Calu3 (cell line): ENCODE measurements at regions not wholly inside any gene's neighbourhood (a gene's known extent, or its start where the extent isn't known, plus 50 kb on each side); places are given as distances from the start of the nearest gene placed in this dataset.

Experiments
- BruUV-seq: library from RNA; stranded (reverse); fragments of 400-500 nt; replicated peaks from 2 replicates; lab custom pipeline; 2021; lab: Mats Ljungman, UMichigan
- CTCF ChIA-PET: fragments of 300-600 bp; sonication (Branson Sonifier 250); formaldehyde crosslinking; loops from one replicate; lab custom pipeline; 2022; ENCODE audit warnings: antibody characterized with exemption; lab: Charles Lee
- DNase-seq: peaks from one replicate; pipeline ENCODE4 v3.0.0; 2022
- H3K27ac Mint-ChIP-seq: one replicate; pipeline ENCODE4 v1.8.0; 2022; ENCODE audit warnings: mixed read lengths; ENCODE audit not compliant: unreplicated experiment
- H3K27me3 Mint-ChIP-seq: one replicate; pipeline ENCODE4 v1.8.0; 2022; ENCODE audit warnings: mixed read lengths; ENCODE audit not compliant: unreplicated experiment
- H3K36me3 Mint-ChIP-seq: one replicate; pipeline ENCODE4 v1.8.0; 2022; ENCODE audit warnings: mild to moderate bottlenecking, moderate library complexity, mixed read lengths; ENCODE audit not compliant: insufficient read depth, unreplicated experiment
- H3K4me1 Mint-ChIP-seq: one replicate; pipeline ENCODE4 v1.8.0; 2022; ENCODE audit warnings: mild to moderate bottlenecking, low read depth, mixed read lengths; ENCODE audit not compliant: unreplicated experiment
- H3K4me3 Mint-ChIP-seq: one replicate; pipeline ENCODE4 v1.8.0; 2022; ENCODE audit warnings: mild to moderate bottlenecking, low read depth, moderate library complexity, mixed read lengths; ENCODE audit not compliant: unreplicated experiment
- H3K9me3 Mint-ChIP-seq: one replicate; pipeline ENCODE4 v1.8.0; 2022; ENCODE audit warnings: low read depth, mixed read lengths; ENCODE audit not compliant: unreplicated experiment
- intact Hi-C: fragments of 100-400 bp; cut with micrococcal nuclease; formaldehyde crosslinking; loops from one replicate; pipeline ENCODE4 v1.10.0; 2022; ENCODE audit not compliant: unreplicated experiment
- TF ChIP-seq, protein P1 (sequence below): fragments of 200-600 bp; IDR thresholded peaks from one replicate; pipeline ENCODE4 v1.8.0; 2022; ENCODE audit warnings: antibody characterized with exemption; ENCODE audit not compliant: unreplicated experiment

DNA sequence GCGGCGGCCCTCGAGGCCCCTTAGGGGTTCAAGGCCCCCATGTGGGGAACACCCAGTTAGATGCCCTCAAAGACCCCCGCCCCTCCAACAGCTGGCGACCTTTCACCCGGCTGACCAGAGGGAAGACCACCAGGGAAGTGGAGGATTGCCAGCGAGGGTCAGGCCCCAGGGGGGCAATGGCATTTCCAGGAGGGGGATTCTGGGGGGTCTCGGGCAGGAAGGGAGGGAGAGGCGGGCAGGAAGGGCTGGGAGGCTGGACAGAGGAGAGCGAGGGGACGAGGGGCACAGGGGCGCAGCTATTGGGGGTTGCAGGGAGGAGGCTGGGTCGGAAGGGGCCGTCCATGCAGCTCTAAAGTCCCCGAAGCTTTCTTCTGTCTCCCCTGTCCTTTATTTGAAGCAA lies 139.5 kb downstream of the C16orf95 start:
- Mint-ChIP-seq H3K27ac (no peak overlapping the region), H3K36me3 (no peaks in the 10 kb centered on the region), H3K4me3 (no peak overlapping the region), H3K4me1 (peaks cover 11% of the 10 kb centered on the region), H3K9me3 (no peaks in the 10 kb centered on the region), H3K27me3 (peaks cover 76% of the 10 kb centered on the region)
- no peak for DNase-seq
- intact Hi-C loops: no loop called here
- TF ChIP-seq, protein P1, sequence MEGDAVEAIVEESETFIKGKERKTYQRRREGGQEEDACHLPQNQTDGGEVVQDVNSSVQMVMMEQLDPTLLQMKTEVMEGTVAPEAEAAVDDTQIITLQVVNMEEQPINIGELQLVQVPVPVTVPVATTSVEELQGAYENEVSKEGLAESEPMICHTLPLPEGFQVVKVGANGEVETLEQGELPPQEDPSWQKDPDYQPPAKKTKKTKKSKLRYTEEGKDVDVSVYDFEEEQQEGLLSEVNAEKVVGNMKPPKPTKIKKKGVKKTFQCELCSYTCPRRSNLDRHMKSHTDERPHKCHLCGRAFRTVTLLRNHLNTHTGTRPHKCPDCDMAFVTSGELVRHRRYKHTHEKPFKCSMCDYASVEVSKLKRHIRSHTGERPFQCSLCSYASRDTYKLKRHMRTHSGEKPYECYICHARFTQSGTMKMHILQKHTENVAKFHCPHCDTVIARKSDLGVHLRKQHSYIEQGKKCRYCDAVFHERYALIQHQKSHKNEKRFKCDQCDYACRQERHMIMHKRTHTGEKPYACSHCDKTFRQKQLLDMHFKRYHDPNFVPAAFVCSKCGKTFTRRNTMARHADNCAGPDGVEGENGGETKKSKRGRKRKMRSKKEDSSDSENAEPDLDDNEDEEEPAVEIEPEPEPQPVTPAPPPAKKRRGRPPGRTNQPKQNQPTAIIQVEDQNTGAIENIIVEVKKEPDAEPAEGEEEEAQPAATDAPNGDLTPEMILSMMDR: no peak
- no TSS peak for BruUV-seq
- CTCF ChIA-PET: no interaction called here

GRCh38 chr16:87178177-87178863 lies 138.9 kb downstream of the C16orf95 start:
- CTCF ChIA-PET: no interaction called here
- Mint-ChIP-seq H3K27ac (no peak overlapping the region), H3K4me3 (no peak overlapping the region), H3K27me3 (peaks cover 82% of the 10 kb centered on the region), H3K9me3 (no peaks in the 10 kb centered on the region), H3K36me3 (no peaks in the 10 kb centered on the region), H3K4me1 (peaks cover 11% of the 10 kb centered on the region)
- intact Hi-C loops: no loop called here
- DNase-seq: no peak
- BruUV-seq: no TSS peak
- TF ChIP-seq, protein P1: no peak

DNA sequence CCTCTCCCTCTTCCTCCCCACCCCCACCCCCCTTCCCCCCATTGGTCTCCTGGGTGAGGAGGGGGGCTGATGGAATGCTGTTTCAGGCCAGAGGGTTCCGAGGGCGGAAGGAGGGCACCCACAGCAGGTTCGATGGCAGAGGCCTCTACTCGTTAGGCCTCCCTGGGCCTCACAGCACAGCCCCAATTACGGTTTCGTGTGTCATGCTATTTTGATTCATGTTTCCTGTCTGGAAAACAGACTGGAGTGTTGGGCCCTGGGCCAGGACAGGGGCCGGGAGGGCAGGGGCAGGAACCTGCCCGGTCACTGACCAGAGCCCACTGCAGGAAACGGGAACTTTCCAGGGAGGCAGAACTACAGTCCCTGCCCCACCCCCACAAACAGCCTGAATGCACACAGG lies 138.2 kb downstream of the C16orf95 start:
- no TSS peak for BruUV-seq
- Mint-ChIP-seq H3K27me3 (peaks cover 82% of the 10 kb centered on the region), H3K4me3 (no peak overlapping the region), H3K27ac (no peak overlapping the region), H3K9me3 (no peaks in the 10 kb centered on the region), H3K4me1 (peaks cover 11% of the 10 kb centered on the region), H3K36me3 (no peaks in the 10 kb centered on the region)
- intact Hi-C loops: no loop called here
- CTCF ChIA-PET: no interaction called here
- peak; percentile 29 for DNase-seq
- TF ChIP-seq, protein P1: no peak

DNA sequence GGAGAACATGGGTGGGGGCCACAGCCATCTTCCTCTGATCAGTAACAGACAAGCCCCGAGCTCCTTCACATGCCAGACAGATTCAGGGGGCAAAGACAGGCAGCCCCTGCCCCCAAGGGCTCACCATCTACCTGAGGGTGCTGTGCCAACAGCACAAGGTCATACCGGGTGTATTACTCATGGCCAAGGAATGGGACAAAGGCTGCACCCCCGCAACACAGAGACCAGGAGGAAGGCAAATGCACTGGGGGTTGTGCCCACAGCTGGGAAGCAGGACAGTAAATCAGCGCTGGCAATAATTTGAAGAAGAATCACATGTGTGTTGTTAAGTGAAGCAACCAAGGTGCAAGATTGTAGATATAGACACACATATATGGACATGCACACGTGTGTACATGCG lies 137.1 kb downstream of the C16orf95 start:
- BruUV-seq: no TSS peak
- no peak for DNase-seq

More for the DNA sequence above, 137.1 kb downstream of the C16orf95 start:
- CTCF ChIA-PET: interaction anchor here (0.6 kb wide), 1 partner anchor 124 kb away, joined by 4 read pairs; no protein-coding TSS in a partner anchor
- H3K9me3 Mint-ChIP-seq: no peaks in the 10 kb centered on the region
- H3K4me3 Mint-ChIP-seq: no peak overlapping the region
- H3K4me1 Mint-ChIP-seq: peaks cover 11% of the 10 kb centered on the region
- TF ChIP-seq, protein P1: no peak
- intact Hi-C loops: loop anchor here (10.0 kb wide), 1 partner anchor 105 kb away; no protein-coding TSS in a partner anchor
- H3K36me3 Mint-ChIP-seq: no peaks in the 10 kb centered on the region
- H3K27me3 Mint-ChIP-seq: peaks cover 86% of the 10 kb centered on the region
- no peak overlapping the region for H3K27ac Mint-ChIP-seq
